ENCODE measurements at regions not wholly inside any gene's neighbourhood (a gene's known extent, or its start where the extent isn't known, plus 50 kb on each side); places are given as distances from the start of the nearest gene placed in this dataset.

- WGBS (ENCODE audit: low lambda C conversion rate): 22% methylated on average over 10 of the region's 10 CpGs
These were observed 495.5 kb downstream of the DMAC1 start for GRCh38 chr9:7303907-7304626.

DNA sequence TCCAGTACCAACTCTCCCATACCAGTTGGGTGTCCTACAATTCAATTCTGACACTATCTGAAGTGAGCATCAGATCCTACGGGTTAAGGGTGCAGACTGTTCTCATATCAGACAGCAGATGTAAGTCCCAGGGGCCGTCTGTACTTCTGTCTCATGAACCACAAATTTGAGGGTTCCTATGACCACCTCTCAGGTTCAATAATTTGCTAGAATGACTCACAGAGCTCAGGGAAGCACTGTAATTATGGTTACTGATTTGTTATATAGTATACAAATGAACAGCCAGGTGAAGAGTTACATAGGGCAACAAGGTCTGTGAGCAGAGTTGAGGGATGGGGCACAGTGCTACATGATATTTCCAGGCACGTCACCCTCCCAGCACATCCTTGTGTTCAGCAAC is 499.1 kb downstream of the DMAC1 start:
- Histone ChIP-seq H3K27ac (ENCODE audit: low read depth in 2 of 2, low read length in 1 of 2) (no peak overlapping the region), H3K9me2 (no peaks in the 10 kb centered on the region), H3K9ac (no peak overlapping the region), H3K36me3 (replicated peaks in 1 of 2; ENCODE audit: control insufficient read depth in 1 of 2, insufficient read depth in 2 of 2, low read length in 1 of 2) (no peaks in the 10 kb centered on the region), H3K9me3 (no peaks in the 10 kb centered on the region), H3F3A (replicated peaks; ENCODE audit: insufficient read depth) (no peaks in the 10 kb centered on the region), H3K4me2 (no peak overlapping the region), H3K27me3 (ENCODE audit: insufficient read depth) (no peaks in the 10 kb centered on the region), H3K79me2 (ENCODE audit: insufficient read depth) (no peaks in the 10 kb centered on the region), H3K4me1 (ENCODE audit: control insufficient read depth in 1 of 2, insufficient read depth in 2 of 2, low read depth in 1 of 2, low read length in 1 of 2) (peaks cover 0 to 11% of the 10 kb centered on the region in 2 experiments; a peak in 1 of 4 replicates), H3K4me3 (ENCODE audit: low read depth in 2 of 2, low read length in 1 of 2) (no peak overlapping the region), H2AFZ (ENCODE audit: low read depth) (no peak overlapping the region), H4K20me1 (ENCODE audit: insufficient read depth) (no peaks in the 10 kb centered on the region)
- TF ChIP-seq, protein P1, sequence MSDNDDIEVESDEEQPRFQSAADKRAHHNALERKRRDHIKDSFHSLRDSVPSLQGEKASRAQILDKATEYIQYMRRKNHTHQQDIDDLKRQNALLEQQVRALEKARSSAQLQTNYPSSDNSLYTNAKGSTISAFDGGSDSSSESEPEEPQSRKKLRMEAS (IDR thresholded peaks at IDR 0.05; ENCODE audit: low read depth): no peak
- TF ChIP-seq NRF1 (IDR thresholded peaks at IDR 0.05; ENCODE audit: low read depth, low read length) (no peak), CTCF (IDR thresholded peaks at IDR 0.05) (no peak), CHD2 (IDR thresholded peaks at IDR 0.05; ENCODE audit: low read length, partially characterized antibody) (no peak), SMC3 (IDR thresholded peaks at IDR 0.05; ENCODE audit: low read depth, low read length) (no peak)
- TF ChIP-seq, protein P2, sequence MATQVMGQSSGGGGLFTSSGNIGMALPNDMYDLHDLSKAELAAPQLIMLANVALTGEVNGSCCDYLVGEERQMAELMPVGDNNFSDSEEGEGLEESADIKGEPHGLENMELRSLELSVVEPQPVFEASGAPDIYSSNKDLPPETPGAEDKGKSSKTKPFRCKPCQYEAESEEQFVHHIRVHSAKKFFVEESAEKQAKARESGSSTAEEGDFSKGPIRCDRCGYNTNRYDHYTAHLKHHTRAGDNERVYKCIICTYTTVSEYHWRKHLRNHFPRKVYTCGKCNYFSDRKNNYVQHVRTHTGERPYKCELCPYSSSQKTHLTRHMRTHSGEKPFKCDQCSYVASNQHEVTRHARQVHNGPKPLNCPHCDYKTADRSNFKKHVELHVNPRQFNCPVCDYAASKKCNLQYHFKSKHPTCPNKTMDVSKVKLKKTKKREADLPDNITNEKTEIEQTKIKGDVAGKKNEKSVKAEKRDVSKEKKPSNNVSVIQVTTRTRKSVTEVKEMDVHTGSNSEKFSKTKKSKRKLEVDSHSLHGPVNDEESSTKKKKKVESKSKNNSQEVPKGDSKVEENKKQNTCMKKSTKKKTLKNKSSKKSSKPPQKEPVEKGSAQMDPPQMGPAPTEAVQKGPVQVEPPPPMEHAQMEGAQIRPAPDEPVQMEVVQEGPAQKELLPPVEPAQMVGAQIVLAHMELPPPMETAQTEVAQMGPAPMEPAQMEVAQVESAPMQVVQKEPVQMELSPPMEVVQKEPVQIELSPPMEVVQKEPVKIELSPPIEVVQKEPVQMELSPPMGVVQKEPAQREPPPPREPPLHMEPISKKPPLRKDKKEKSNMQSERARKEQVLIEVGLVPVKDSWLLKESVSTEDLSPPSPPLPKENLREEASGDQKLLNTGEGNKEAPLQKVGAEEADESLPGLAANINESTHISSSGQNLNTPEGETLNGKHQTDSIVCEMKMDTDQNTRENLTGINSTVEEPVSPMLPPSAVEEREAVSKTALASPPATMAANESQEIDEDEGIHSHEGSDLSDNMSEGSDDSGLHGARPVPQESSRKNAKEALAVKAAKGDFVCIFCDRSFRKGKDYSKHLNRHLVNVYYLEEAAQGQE (IDR thresholded peaks at IDR 0.05; ENCODE audit: low read depth, low read length): no peak
- no peak for DNase-seq
- POLR2A ChIA-PET: no interaction called here
- CTCF ChIA-PET: no interaction called here
- WGBS (ENCODE audit: low lambda C conversion rate): 34% methylated on average over 3 of the region's 3 CpGs

More at GRCh38 chr9:7303907-7304626, 495.5 kb downstream of the DMAC1 start:
- no peak overlapping the region for H3K27ac ChIP-seq (ENCODE audit: low read depth in 2 of 2, low read length in 1 of 2)
- H3K9ac ChIP-seq: no peak overlapping the region
- ChIA-PET CTCF (no interaction called here), POLR2A (no interaction called here)
- peaks cover 0 to 11% of the 10 kb centered on the region in 2 experiments; a peak in 1 of 4 replicates for H3K4me1 ChIP-seq (ENCODE audit: control insufficient read depth in 1 of 2, insufficient read depth in 2 of 2, low read depth in 1 of 2, low read length in 1 of 2)
- peak; percentile 60; the same call in 1 of the 2 replicates for TF ChIP-seq FOXJ3 (CRISPR knock-in tag; IDR thresholded peaks at IDR 0.05)
- TF ChIP-seq GATA2 (CRISPR knock-in tag; IDR thresholded peaks at IDR 0.05): peak; percentile 85
- peak; percentile 26 for TF ChIP-seq CHD2 (IDR thresholded peaks at IDR 0.05; ENCODE audit: low read length, partially characterized antibody)
- no peak for TF ChIP-seq MXI1 (IDR thresholded peaks at IDR 0.05; ENCODE audit: low read depth, low read length)
- TF ChIP-seq EP300 (IDR thresholded peaks at IDR 0.05; ENCODE audit: borderline replicate concordance in 1 of 2, low read depth in 1 of 2, low read length in 1 of 2): peak in 1 of 2 experiments; percentile 68; a peak in 1 of 4 replicates
- no peak for TF ChIP-seq YY1 (IDR thresholded peaks at IDR 0.05; ENCODE audit: low read depth)
- TF ChIP-seq FOXM1 (IDR thresholded peaks at IDR 0.05; ENCODE audit: low read depth): no peak
- no peak for TF ChIP-seq RXRA (IDR thresholded peaks at IDR 0.05; ENCODE audit: borderline replicate concordance, low read depth)
- peak; percentile 68; the same call in 1 of the 2 replicates for TF ChIP-seq RCOR1 (IDR thresholded peaks at IDR 0.05; ENCODE audit: low read length)
- no peak for TF ChIP-seq USF1 (IDR thresholded peaks at IDR 0.05; ENCODE audit: borderline replicate concordance, low read depth)
- TF ChIP-seq, protein P3, sequence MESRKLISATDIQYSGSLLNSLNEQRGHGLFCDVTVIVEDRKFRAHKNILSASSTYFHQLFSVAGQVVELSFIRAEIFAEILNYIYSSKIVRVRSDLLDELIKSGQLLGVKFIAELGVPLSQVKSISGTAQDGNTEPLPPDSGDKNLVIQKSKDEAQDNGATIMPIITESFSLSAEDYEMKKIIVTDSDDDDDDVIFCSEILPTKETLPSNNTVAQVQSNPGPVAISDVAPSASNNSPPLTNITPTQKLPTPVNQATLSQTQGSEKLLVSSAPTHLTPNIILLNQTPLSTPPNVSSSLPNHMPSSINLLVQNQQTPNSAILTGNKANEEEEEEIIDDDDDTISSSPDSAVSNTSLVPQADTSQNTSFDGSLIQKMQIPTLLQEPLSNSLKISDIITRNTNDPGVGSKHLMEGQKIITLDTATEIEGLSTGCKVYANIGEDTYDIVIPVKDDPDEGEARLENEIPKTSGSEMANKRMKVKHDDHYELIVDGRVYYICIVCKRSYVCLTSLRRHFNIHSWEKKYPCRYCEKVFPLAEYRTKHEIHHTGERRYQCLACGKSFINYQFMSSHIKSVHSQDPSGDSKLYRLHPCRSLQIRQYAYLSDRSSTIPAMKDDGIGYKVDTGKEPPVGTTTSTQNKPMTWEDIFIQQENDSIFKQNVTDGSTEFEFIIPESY (IDR thresholded peaks at IDR 0.05; ENCODE audit: borderline replicate concordance, low read depth): no peak
- H3K4me2 ChIP-seq: no peak overlapping the region
- no peaks in the 10 kb centered on the region for H3F3A ChIP-seq (replicated peaks; ENCODE audit: insufficient read depth)
- H3K36me3 ChIP-seq (replicated peaks in 1 of 2; ENCODE audit: control insufficient read depth in 1 of 2, insufficient read depth in 2 of 2, low read length in 1 of 2): no peaks in the 10 kb centered on the region
- no peak overlapping the region for H2AFZ ChIP-seq (ENCODE audit: low read depth)
- no peaks in the 10 kb centered on the region for H3K9me3 ChIP-seq
- H4K20me1 ChIP-seq (ENCODE audit: insufficient read depth): no peaks in the 10 kb centered on the region
- H3K27me3 ChIP-seq (ENCODE audit: insufficient read depth): no peaks in the 10 kb centered on the region
- no peaks in the 10 kb centered on the region for H3K79me2 ChIP-seq (ENCODE audit: insufficient read depth)
- H3K9me2 ChIP-seq: no peaks in the 10 kb centered on the region
- DNase-seq: peak; percentile 45
- no peak overlapping the region for H3K4me3 ChIP-seq (ENCODE audit: low read depth in 2 of 2, low read length in 1 of 2)

Measured in SK-N-SH (cell line).